PC-3 (cell line): ENCODE measurements at regions not wholly inside any gene's neighbourhood (a gene's known extent, or its start where the extent isn't known, plus 50 kb on each side); places are given as distances from the start of the nearest gene placed in this dataset.

Experiments used
- EZH2 ChIP-seq: fragments of 300-600 bp; sonication (generic); IDR thresholded peaks from one replicate; pipeline ENCODE4 v1.6.1; 2017; ENCODE audit warnings: antibody characterized with exemption, mild to moderate bottlenecking, low read length; ENCODE audit not compliant: unreplicated experiment
- EZH2phosphoT487 ChIP-seq: fragments of 300-600 bp; sonication (generic); IDR thresholded peaks from 2 replicates; pipeline ENCODE4 v1.6.1; 2018; ENCODE audit warnings: mild to moderate bottlenecking, antibody characterized with exemption, low read length, borderline replicate concordance
- TF ChIP-seq, protein P1 (sequence below): fragments of 300-600 bp; sonication (generic); conservative IDR thresholded peaks from 2 replicates; pipeline ENCODE4 v1.5.1; 2017; ENCODE audit warnings: antibody characterized with exemption, low read depth, mild to moderate bottlenecking, low read length

DNA sequence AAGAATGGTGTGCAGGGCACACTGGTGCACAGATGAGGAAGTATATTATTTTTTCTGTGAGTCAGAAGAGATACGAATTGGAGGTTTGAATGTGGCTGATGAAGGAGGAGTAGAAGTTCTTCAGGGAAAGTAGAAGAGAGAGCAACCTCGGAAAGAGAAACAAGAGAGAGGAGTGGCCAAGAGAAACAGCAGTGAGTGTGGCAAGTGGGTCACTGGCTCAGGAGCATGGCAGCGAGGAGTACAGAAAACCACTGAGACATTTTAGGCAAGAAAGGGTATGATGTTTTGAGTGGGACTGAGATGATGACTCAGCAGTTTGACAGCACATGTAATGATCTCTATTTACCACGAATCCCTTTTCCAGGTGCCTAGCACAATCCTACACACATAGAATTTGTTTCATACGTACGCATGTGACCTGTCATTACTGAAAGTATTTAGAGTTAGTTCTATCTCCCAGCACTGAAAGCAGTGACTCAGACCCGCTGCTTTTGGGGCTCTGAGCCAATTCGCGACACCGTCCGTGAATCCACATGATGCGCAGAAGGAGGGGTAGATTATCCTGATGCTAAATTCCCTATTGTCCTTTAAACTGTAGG lies 915.4 kb downstream of the DCDC2C start:
- TF ChIP-seq EZH2phosphoT487 (no peak), EZH2 (no peak)
- TF ChIP-seq, protein P1, sequence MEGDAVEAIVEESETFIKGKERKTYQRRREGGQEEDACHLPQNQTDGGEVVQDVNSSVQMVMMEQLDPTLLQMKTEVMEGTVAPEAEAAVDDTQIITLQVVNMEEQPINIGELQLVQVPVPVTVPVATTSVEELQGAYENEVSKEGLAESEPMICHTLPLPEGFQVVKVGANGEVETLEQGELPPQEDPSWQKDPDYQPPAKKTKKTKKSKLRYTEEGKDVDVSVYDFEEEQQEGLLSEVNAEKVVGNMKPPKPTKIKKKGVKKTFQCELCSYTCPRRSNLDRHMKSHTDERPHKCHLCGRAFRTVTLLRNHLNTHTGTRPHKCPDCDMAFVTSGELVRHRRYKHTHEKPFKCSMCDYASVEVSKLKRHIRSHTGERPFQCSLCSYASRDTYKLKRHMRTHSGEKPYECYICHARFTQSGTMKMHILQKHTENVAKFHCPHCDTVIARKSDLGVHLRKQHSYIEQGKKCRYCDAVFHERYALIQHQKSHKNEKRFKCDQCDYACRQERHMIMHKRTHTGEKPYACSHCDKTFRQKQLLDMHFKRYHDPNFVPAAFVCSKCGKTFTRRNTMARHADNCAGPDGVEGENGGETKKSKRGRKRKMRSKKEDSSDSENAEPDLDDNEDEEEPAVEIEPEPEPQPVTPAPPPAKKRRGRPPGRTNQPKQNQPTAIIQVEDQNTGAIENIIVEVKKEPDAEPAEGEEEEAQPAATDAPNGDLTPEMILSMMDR: no peak
